ENCODE measurements at regions not wholly inside any gene's neighbourhood (a gene's known extent, or its start where the extent isn't known, plus 50 kb on each side); places are given as distances from the start of the nearest gene placed in this dataset.

DNA sequence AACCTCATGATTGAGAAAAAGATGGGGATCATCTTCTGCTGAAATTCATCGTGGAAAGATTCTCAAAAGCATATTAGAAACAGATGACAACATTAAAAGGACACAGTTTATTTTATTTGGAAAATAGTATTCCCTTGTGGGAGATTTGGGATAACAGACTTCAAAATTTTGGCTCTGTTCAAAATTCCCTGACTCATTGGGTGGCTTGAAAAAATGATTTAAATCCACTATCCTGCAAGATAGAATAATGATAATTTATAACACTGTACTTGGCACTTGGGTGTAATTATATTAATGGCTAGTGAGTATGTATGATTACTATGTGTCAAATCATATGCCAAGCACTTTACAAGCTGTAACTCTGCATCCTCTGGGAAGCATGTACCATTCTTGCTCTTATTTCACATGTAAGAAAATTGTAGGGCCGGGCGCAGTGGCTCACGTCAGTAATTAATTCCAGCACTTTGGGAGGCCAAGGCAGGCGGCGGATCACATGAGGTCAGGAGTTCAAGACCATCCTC is 128.8 kb downstream of the LMNTD1 start:
- TF ChIP-seq CTCF (IDR thresholded peaks at IDR 0.05; ENCODE audit: low read depth, low read length, missing control alignments) = no peak
- no peak overlapping the region for H3K4me3 ChIP-seq (replicated peaks; ENCODE audit: low read depth, low read length)
- no peak for DNase-seq (ENCODE audit: extremely low read depth, low read depth)

DNA sequence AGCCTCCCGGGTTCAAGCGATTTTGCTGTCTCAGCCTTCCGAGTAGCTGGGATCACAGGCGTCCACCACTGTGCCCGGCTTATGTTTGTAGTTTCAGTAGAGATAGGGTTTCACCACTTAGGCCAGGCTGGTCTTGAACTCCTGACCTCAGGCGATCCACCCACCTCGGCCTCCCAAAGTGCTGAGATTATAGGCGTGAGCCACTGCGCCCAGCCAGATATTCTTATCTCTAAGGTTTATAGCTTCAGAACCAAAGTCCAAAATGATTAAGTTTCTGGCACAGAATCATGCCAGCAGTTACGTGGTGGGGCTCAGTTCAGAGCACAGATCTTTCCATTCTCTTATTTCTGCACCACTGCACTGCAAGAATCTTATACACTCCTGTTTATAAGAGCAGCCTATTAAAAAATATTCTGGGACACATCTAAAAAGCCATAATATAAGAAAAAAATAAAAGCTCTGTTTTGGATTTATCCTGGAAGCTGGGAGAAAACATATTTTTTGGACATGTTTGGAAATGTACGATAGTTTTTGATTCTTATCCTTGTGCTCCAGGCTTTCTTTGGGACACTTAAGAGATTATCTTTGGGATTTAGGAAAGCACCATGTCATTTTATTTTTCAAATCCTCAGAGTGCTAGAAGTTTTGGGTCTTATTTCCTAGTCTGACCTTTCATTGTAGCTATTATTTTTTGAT is 129.6 kb downstream of the LMNTD1 start:
- TF ChIP-seq CTCF (IDR thresholded peaks at IDR 0.05; ENCODE audit: low read depth, low read length, missing control alignments) = no peak
- no peak overlapping the region for H3K4me3 ChIP-seq (replicated peaks; ENCODE audit: low read depth, low read length)
- no peak for DNase-seq (ENCODE audit: extremely low read depth, low read depth)

DNA sequence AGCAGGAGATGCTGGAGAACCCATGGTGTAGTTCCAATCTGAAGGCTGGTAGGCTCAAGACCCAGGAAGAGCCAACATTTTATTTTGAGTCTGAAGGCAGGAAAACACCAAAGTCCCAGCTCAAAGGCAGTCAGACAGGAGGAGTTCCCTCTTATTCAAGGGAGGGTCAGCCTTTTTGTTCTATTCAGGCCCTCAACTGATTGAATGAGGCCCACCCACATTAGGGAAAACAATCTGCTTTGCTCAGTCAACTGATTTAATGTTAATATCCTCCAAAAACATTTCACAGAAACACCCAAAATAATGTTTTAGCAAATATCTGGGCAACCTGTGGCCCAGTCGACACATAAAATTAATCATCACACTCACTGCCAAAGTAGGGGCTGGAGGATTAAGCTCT is 130.8 kb downstream of the LMNTD1 start:
- H3K4me3 ChIP-seq (replicated peaks; ENCODE audit: low read depth, low read length) = no peak overlapping the region
- no peak for DNase-seq (ENCODE audit: extremely low read depth, low read depth)
- no peak for TF ChIP-seq CTCF (IDR thresholded peaks at IDR 0.05; ENCODE audit: low read depth, low read length, missing control alignments)

- TF ChIP-seq CTCF (IDR thresholded peaks at IDR 0.05; ENCODE audit: low read depth, low read length, missing control alignments) = no peak
- no peak for DNase-seq (ENCODE audit: extremely low read depth, low read depth)
- H3K4me3 ChIP-seq (replicated peaks; ENCODE audit: low read depth, low read length) = no peak overlapping the region
Observed at GRCh38 chr12:25421651-25422167, 131.4 kb downstream of the LMNTD1 start.

GRCh38 chr12:25420116-25420515 is 133.0 kb downstream of the LMNTD1 start:
- no peak for DNase-seq (ENCODE audit: extremely low read depth, low read depth)
- TF ChIP-seq CTCF (IDR thresholded peaks at IDR 0.05; ENCODE audit: low read depth, low read length, missing control alignments) = no peak
- H3K4me3 ChIP-seq (replicated peaks; ENCODE audit: low read depth, low read length) = no peak overlapping the region

DNA sequence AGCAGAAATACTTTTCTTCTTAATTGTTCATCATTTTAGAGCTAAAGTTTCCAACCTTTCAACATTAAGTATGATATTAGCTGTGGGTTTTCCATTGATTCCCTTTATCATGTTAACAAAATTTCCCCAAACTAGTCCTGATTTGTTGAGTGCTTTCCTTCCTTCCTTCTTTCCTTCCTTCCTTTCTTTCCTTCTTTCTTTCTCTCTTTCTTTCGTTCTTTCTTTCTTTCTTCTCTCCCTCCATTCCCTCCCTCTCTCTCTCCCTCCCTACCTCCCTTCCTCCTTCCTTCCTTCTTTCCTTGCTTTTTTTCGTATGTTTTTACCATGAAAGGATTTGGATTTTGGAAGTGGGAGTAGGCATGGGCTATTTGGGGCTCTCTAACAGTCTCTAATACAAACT is 133.5 kb downstream of the LMNTD1 start:
- no peak for DNase-seq (ENCODE audit: extremely low read depth, low read depth)
- H3K4me3 ChIP-seq (replicated peaks; ENCODE audit: low read depth, low read length) = no peak overlapping the region
- no peak for TF ChIP-seq CTCF (IDR thresholded peaks at IDR 0.05; ENCODE audit: low read depth, low read length, missing control alignments)

Measured in HFF-Myc (cell line).